Endodermal cell (in vitro differentiated cells): ENCODE measurements at regions not wholly inside any gene's neighbourhood (a gene's known extent, or its start where the extent isn't known, plus 50 kb on each side); places are given as distances from the start of the nearest gene placed in this dataset.
"Not testable (repeated sequence)": the region's sequence is repeated elsewhere in the genome, so short reads cannot be mapped to it uniquely, and the experiment has no call there.

ENCODE experiments used
- DNase-seq: peaks from one replicate; pipeline ENCODE4 v3.0.0-alpha.2; 2017
- H3K27ac ChIP-seq: 2 replicates; pipeline ENCODE4 v1.5.1; 2013; ENCODE audit warnings: mild to moderate bottlenecking, low read depth, low read length, moderate library complexity
- H3K27me3 ChIP-seq: 2 replicates; pipeline ENCODE4 v1.6.1; 2013; ENCODE audit warnings: mild to moderate bottlenecking, low read length, moderate library complexity; ENCODE audit not compliant: insufficient read depth, control insufficient read depth, poor library complexity, severe bottlenecking
- H3K36me3 ChIP-seq: 2 replicates; pipeline ENCODE4 v1.7.0; 2013; ENCODE audit warnings: mild to moderate bottlenecking, low read length, moderate library complexity; ENCODE audit not compliant: control insufficient read depth, insufficient read depth
- H3K4me1 ChIP-seq: one replicate; pipeline ENCODE4 v1.7.0; 2013; ENCODE audit warnings: low read length; ENCODE audit not compliant: control insufficient read depth, insufficient read depth
- H3K4me3 ChIP-seq: 2 replicates; pipeline ENCODE4 v1.5.1; 2013; ENCODE audit warnings: mild to moderate bottlenecking, low read length, moderate library complexity
- H3K9ac ChIP-seq: 2 replicates; pipeline ENCODE4 v1.6.1; 2013; ENCODE audit warnings: mild to moderate bottlenecking, low read length, moderate library complexity; ENCODE audit not compliant: poor library complexity, severe bottlenecking; ENCODE audit errors: extremely low read depth
- H3K9me3 ChIP-seq: 2 replicates; pipeline ENCODE4 v1.6.1; 2013; ENCODE audit warnings: mild to moderate bottlenecking, low read length, moderate library complexity; ENCODE audit not compliant: control insufficient read depth
- H3K27ac Mint-ChIP-seq: 2 replicates; pipeline ENCODE4 v1.8.0; 2020; ENCODE audit warnings: mixed read lengths
- H3K27me3 Mint-ChIP-seq: 2 replicates; pipeline ENCODE4 v1.8.0; 2021; ENCODE audit warnings: mild to moderate bottlenecking, mixed read lengths; ENCODE audit not compliant: insufficient read depth
- H3K36me3 Mint-ChIP-seq: 2 replicates; pipeline ENCODE4 v1.8.0; 2020; ENCODE audit warnings: low read depth, mixed read lengths
- H3K4me1 Mint-ChIP-seq: 2 replicates; pipeline ENCODE4 v1.8.0; 2020; ENCODE audit warnings: mixed read lengths
- H3K4me3 Mint-ChIP-seq: 2 replicates; pipeline ENCODE4 v1.8.0; 2020; ENCODE audit warnings: mild to moderate bottlenecking, moderate library complexity, mixed read lengths
- H3K9me3 Mint-ChIP-seq: 2 replicates; pipeline ENCODE4 v1.8.0; 2020; ENCODE audit warnings: mild to moderate bottlenecking, mixed read lengths
- WGBS, 2 experiments: methylation state at CpG; one replicate each; pipeline versions ENCODE4 v1.1.5 to v1.1.7; 2013; ENCODE audit warnings: missing lambda C conversion rate in 2 of 2, mixed read lengths in 1 of 2; ENCODE audit not compliant: insufficient coverage in 1 of 2, insufficient read length in 1 of 2; 5-methylcytosine and 5-hydroxymethylcytosine counted together
- TF ChIP-seq, protein P1 (sequence below): fragments of 200-600 bp; sonication (generic); conservative IDR thresholded peaks from 2 replicates; pipeline ENCODE4 v1.5.0; 2021; ENCODE audit warnings: antibody characterized with exemption, mild to moderate bottlenecking

- Mint-ChIP-seq H3K27ac (no peak overlapping the region), H3K4me3 (no peak overlapping the region), H3K9me3 (no peaks in the 10 kb centered on the region), H3K27me3 (peaks cover 1% of the 10 kb centered on the region), H3K4me1 (peaks cover 15% of the 10 kb centered on the region), H3K36me3 (no peaks in the 10 kb centered on the region)
- no peak for DNase-seq
- no peaks in the 10 kb centered on the region for H3K4me1 ChIP-seq
- H3K9ac ChIP-seq: no peak overlapping the region
- no peaks in the 10 kb centered on the region for H3K9me3 ChIP-seq
- H3K27ac ChIP-seq: no peak overlapping the region
- no peak overlapping the region for H3K4me3 ChIP-seq
- H3K36me3 ChIP-seq: no peaks in the 10 kb centered on the region
- peaks cover 5% of the 10 kb centered on the region for H3K27me3 ChIP-seq
- TF ChIP-seq, protein P1, sequence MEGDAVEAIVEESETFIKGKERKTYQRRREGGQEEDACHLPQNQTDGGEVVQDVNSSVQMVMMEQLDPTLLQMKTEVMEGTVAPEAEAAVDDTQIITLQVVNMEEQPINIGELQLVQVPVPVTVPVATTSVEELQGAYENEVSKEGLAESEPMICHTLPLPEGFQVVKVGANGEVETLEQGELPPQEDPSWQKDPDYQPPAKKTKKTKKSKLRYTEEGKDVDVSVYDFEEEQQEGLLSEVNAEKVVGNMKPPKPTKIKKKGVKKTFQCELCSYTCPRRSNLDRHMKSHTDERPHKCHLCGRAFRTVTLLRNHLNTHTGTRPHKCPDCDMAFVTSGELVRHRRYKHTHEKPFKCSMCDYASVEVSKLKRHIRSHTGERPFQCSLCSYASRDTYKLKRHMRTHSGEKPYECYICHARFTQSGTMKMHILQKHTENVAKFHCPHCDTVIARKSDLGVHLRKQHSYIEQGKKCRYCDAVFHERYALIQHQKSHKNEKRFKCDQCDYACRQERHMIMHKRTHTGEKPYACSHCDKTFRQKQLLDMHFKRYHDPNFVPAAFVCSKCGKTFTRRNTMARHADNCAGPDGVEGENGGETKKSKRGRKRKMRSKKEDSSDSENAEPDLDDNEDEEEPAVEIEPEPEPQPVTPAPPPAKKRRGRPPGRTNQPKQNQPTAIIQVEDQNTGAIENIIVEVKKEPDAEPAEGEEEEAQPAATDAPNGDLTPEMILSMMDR: no peak
Measured at GRCh38 chr13:60273971-60274527, 110.3 kb upstream of the DIAPH3 start.

DNA sequence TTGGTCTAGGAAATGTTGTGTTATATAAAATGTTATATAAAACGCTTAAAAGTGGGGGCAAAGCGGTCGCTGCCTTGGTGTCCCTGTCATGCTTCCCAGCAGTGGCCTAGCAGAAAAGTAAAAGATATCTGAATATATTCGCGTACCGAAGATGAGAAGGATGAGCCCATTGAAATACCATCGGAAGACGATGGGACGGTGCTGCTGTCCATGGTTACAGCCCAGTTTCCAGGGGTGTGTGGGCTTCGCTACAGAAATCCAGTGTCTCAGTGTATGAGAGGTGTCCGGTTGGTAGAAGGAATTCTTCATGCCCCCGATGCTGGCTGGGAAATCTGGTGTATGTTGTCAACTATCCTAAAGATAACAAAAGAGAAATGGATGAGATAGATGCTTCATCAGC, 110.9 kb upstream of the DIAPH3 start:
- WGBS, 2 experiments: 96 to 100% methylated on average over 7 to 12 of the region's 12 CpGs

DNA sequence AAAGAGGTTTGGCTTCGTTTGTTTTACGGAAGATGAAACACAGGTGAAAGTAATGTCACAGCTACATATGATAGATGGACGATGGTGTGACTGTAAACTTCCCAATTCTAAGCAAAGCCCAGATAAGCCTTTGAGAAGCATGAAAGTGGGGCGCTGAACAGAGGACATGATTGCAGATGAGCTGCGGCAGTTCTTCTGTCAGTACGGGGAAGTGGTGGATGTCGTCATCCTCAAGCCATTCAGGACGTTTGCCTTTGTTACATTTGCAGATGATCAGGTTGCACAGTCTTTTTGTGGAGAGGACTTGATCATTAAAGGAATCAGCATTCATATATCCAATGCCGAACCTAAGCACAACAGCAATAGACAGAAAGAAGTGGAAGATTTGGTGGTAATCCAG, 111.5 kb upstream of the DIAPH3 start:
- H3K27ac ChIP-seq: no peak overlapping the region
- H3K9ac ChIP-seq: no peak overlapping the region
- Mint-ChIP-seq H3K27ac (no peak overlapping the region), H3K4me1 (peaks cover 15% of the 10 kb centered on the region), H3K4me3 (no peak overlapping the region), H3K9me3 (no peaks in the 10 kb centered on the region), H3K36me3 (no peaks in the 10 kb centered on the region), H3K27me3 (peaks cover 4% of the 10 kb centered on the region)
- no peak overlapping the region for H3K4me3 ChIP-seq
- TF ChIP-seq, protein P1: no peak
- H3K36me3 ChIP-seq: no peaks in the 10 kb centered on the region
- 94 to 97% methylated on average over 8 to 9 of the region's 9 CpGs for WGBS, 2 experiments
- no peaks in the 10 kb centered on the region for H3K4me1 ChIP-seq
- H3K9me3 ChIP-seq: no peaks in the 10 kb centered on the region
- DNase-seq: no peak
- H3K27me3 ChIP-seq: peaks cover 5% of the 10 kb centered on the region

More for the DNA sequence above, 110.9 kb upstream of the DIAPH3 start:
- no peak overlapping the region for H3K4me3 Mint-ChIP-seq
- no peak overlapping the region for H3K27ac Mint-ChIP-seq
- H3K27me3 Mint-ChIP-seq: peaks cover 4% of the 10 kb centered on the region
- Histone ChIP-seq H3K27ac (no peak overlapping the region), H3K4me1 (no peaks in the 10 kb centered on the region), H3K36me3 (no peaks in the 10 kb centered on the region), H3K27me3 (peaks cover 5% of the 10 kb centered on the region), H3K4me3 (no peak overlapping the region), H3K9ac (no peak overlapping the region), H3K9me3 (no peaks in the 10 kb centered on the region)
- H3K36me3 Mint-ChIP-seq: no peaks in the 10 kb centered on the region
- peaks cover 15% of the 10 kb centered on the region for H3K4me1 Mint-ChIP-seq
- no peak for DNase-seq
- TF ChIP-seq, protein P1: no peak
- no peaks in the 10 kb centered on the region for H3K9me3 Mint-ChIP-seq

DNA sequence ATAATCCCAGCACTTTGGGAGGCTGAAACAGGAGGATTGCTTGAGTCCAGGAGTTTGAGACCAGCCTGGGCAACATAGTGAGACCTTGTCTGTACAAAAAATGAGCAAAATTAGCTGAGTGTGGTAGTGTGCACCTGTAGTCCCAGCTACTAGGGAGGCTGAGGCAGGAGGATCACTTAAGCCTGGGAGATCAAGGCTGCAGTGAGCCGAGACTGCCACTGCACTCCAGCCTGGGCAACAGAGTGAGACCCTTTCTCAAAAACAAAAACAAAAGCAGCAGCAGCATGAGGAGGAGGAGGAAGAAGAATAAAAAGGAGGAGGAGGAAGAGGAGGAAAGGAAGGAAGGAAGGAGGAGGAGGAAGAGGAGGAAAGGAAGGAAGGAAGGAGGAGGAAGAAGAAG, 116.5 kb upstream of the TDRD3 start:
- not testable (repeated sequence) for DNase-seq, H3K4me1 ChIP-seq, H3K9ac ChIP-seq, H3K9me3 Mint-ChIP-seq, H3K27me3 ChIP-seq, H3K27ac ChIP-seq, H3K27ac Mint-ChIP-seq, H3K4me1 Mint-ChIP-seq, H3K9me3 ChIP-seq, H3K4me3 Mint-ChIP-seq, H3K36me3 Mint-ChIP-seq, H3K4me3 ChIP-seq, H3K36me3 ChIP-seq, H3K27me3 Mint-ChIP-seq
- WGBS, 2 experiments: 93% methylated on average over 1 of the region's 1 CpG; no CpG with 5 or more reads in 1 of the 2 experiments
